ENCODE measurements at regions not wholly inside any gene's neighbourhood (a gene's known extent, or its start where the extent isn't known, plus 50 kb on each side); places are given as distances from the start of the nearest gene placed in this dataset.

DNA sequence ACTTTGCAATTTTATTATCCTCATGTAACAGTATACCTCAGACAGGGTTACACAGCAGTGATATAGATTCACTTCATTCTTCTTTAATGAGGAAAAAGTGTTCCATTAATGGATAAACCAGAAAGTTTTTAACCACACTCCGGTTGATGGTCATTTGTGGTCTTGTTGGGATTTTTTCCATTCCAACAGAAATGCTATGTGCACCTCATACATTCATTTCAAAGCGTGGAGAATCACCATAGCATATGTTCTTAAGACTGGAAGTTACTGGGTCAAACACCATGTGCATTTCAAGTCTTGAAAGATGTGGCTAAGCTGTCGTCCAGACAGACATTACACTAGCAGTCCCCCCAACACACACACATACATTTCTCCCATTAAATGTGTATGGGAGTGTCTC is 245.8 kb upstream of the CDH5 start:
- no peak for DNase-seq (ENCODE audit: extremely low spot score in 2 of 2)
- no peak overlapping the region for H3K4me3 ChIP-seq
- intact Hi-C loops (cut with DNase I): no loop called here
- TF ChIP-seq POLR2AphosphoS5 (IDR thresholded peaks at IDR 0.05; ENCODE audit: insufficient read depth in 1 of 2, low read depth in 1 of 2): no peak
- TF ChIP-seq POLR2A (IDR thresholded peaks at IDR 0.05): no peak
- TF ChIP-seq, protein P1, sequence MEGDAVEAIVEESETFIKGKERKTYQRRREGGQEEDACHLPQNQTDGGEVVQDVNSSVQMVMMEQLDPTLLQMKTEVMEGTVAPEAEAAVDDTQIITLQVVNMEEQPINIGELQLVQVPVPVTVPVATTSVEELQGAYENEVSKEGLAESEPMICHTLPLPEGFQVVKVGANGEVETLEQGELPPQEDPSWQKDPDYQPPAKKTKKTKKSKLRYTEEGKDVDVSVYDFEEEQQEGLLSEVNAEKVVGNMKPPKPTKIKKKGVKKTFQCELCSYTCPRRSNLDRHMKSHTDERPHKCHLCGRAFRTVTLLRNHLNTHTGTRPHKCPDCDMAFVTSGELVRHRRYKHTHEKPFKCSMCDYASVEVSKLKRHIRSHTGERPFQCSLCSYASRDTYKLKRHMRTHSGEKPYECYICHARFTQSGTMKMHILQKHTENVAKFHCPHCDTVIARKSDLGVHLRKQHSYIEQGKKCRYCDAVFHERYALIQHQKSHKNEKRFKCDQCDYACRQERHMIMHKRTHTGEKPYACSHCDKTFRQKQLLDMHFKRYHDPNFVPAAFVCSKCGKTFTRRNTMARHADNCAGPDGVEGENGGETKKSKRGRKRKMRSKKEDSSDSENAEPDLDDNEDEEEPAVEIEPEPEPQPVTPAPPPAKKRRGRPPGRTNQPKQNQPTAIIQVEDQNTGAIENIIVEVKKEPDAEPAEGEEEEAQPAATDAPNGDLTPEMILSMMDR (IDR thresholded peaks at IDR 0.05): no peak
- H3K4me1 ChIP-seq: no peaks in the 10 kb centered on the region
- no peaks in the 10 kb centered on the region for H3K27me3 ChIP-seq
- H3K27ac ChIP-seq: no peak overlapping the region
- no peaks in the 10 kb centered on the region for H3K36me3 ChIP-seq
- no peaks in the 10 kb centered on the region for H3K9me3 ChIP-seq

DNA sequence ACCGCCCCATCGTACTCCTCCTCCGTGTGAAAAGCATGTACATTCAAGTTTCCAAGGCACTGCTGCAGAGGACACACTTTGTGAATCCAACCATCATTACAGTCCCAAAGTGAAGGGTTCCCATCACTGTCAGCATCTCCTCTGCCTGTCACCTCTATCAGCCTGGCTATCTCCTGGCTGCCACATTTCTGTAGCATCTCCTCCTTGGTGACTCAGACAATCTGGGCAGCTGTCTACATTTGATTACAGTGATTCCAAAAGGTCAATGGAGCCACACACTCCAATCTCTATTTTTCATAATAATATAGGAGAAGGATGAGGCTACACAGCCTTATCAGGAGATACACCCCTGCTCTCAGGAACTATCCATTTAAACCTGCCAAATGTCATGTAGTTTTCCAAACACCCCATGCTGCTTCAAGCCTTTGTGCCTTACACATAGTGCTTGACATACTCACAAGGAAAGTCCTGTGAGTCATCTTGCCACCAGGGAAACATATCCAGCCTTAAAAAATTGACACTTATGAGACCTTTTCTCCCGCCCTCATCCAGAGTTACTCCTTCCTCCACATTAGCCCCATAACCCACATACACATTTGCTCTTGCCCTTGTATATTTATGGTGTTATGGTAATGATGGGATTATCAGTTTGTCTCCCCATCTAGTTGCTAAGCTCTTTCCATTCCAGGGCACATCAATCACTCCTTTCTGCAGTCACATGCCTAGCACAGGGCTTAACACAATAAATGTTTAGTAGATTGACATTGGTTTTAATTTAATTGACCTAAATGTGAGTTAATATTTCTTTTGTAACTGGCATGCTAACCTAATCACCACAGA is 250.1 kb upstream of the CDH5 start:
- H3K4me3 ChIP-seq: no peak overlapping the region
- H3K36me3 ChIP-seq: no peaks in the 10 kb centered on the region
- no peaks in the 10 kb centered on the region for H3K27me3 ChIP-seq
- H3K9me3 ChIP-seq: no peaks in the 10 kb centered on the region
- intact Hi-C loops (cut with DNase I): no loop called here
- H3K4me1 ChIP-seq: no peaks in the 10 kb centered on the region
- no peak for DNase-seq (ENCODE audit: extremely low spot score in 2 of 2)
- no peak overlapping the region for H3K27ac ChIP-seq
- TF ChIP-seq, protein P1 (IDR thresholded peaks at IDR 0.05): no peak
- TF ChIP-seq POLR2AphosphoS5 (IDR thresholded peaks at IDR 0.05; ENCODE audit: insufficient read depth in 1 of 2, low read depth in 1 of 2) (no peak), POLR2A (IDR thresholded peaks at IDR 0.05) (no peak)

DNA sequence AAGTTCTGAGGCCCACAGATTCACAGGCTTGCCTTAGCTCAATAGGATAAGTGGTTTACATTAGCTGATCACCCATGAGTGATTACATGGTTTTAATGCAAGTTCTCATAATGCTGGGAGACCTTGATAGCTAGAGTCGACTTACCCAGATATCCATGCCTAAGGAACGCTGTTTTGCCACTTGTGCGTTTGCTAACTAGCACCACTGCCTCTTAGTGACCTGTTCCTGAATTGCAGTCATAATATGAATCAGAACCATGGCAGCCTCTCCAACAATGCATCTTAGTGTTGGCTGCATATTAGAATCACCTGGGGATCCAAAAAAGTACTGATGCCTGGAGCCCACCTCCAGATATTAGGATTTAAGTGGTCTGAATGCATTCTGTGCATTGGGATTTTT is 251.1 kb upstream of the CDH5 start:
- no peaks in the 10 kb centered on the region for H3K36me3 ChIP-seq
- no peak for TF ChIP-seq POLR2AphosphoS5 (IDR thresholded peaks at IDR 0.05; ENCODE audit: insufficient read depth in 1 of 2, low read depth in 1 of 2)
- DNase-seq (ENCODE audit: extremely low spot score in 2 of 2): no peak
- H3K4me3 ChIP-seq: no peak overlapping the region
- no peaks in the 10 kb centered on the region for H3K4me1 ChIP-seq
- H3K27me3 ChIP-seq: no peaks in the 10 kb centered on the region
- intact Hi-C loops (cut with DNase I): no loop called here
- H3K9me3 ChIP-seq: no peaks in the 10 kb centered on the region
- no peak overlapping the region for H3K27ac ChIP-seq

DNA sequence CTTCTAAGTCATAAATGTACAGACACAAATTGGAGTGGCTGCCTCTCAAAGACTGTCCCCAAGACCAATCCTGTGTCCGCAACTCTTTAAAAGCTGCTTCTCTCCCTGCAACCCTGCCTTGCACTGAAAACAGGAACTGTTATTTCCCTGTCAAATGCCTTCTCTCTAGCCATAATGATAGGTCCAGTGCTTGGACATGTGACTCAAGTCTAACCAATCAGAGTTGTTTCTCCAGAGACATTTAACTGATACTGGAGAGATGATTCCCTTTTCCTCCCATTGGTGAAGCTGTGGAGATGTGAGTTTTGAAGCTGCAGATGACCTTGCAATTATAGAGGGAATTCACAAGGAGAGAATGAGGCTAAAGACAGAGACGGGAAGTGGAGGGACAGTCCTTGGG is 253.3 kb upstream of the CDH5 start:
- TF ChIP-seq POLR2A (IDR thresholded peaks at IDR 0.05) (no peak), POLR2AphosphoS5 (IDR thresholded peaks at IDR 0.05; ENCODE audit: insufficient read depth in 1 of 2, low read depth in 1 of 2) (no peak)
- TF ChIP-seq, protein P1 (IDR thresholded peaks at IDR 0.05): no peak
- H3K4me1 ChIP-seq: no peaks in the 10 kb centered on the region
- DNase-seq (ENCODE audit: extremely low spot score in 2 of 2): no peak
- no peaks in the 10 kb centered on the region for H3K9me3 ChIP-seq
- no peak overlapping the region for H3K4me3 ChIP-seq
- intact Hi-C loops (cut with DNase I): no loop called here
- H3K27me3 ChIP-seq: no peaks in the 10 kb centered on the region
- H3K36me3 ChIP-seq: no peaks in the 10 kb centered on the region
- no peak overlapping the region for H3K27ac ChIP-seq

DNA sequence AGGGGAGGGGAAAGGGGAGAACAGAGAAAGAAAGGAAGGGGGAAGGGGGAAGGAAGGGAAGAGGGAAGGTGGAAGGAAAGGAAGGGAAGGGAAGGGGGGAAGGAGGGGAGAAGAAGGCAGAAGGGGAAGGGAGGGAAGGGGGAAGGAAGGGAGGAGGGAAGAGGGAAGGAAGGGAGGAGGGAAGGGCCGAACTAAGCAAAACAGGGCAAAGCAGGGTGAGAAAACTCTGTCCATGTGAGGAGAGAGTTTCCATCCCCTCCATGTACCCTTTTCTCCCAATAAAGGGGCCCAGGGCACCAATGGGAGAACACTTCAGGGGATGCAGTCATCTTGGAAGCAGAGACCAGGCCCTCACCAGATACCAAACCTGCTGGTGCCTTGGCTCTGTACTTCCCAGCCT is 256.8 kb upstream of the CDH5 start:
- TF ChIP-seq POLR2A (IDR thresholded peaks at IDR 0.05) (no peak), POLR2AphosphoS5 (IDR thresholded peaks at IDR 0.05; ENCODE audit: insufficient read depth in 1 of 2, low read depth in 1 of 2) (no peak)
- TF ChIP-seq, protein P1 (IDR thresholded peaks at IDR 0.05): no peak
- Histone ChIP-seq H3K4me3 (no peak overlapping the region), H3K27me3 (no peaks in the 10 kb centered on the region), H3K36me3 (no peaks in the 10 kb centered on the region), H3K9me3 (no peaks in the 10 kb centered on the region), H3K27ac (no peak overlapping the region), H3K4me1 (no peaks in the 10 kb centered on the region)
- intact Hi-C loops (cut with DNase I): no loop called here
- no peak for DNase-seq (ENCODE audit: extremely low spot score in 2 of 2)
